Hematopoietic multipotent progenitor cell treated with erythropoietin and hydrocortisone succinate and interleukin-3 and kit ligand, for 15 days (in vitro differentiated cells): ENCODE measurements at regions not wholly inside any gene's neighbourhood (a gene's known extent, or its start where the extent isn't known, plus 50 kb on each side); places are given as distances from the start of the nearest gene placed in this dataset.
"Not testable (repeated sequence)": the region's sequence is repeated elsewhere in the genome, so short reads cannot be mapped to it uniquely, and the experiment has no call there.

Experiments used
- DNase-seq: peaks from one replicate; pipeline ENCODE4 v3.0.0-alpha.2; 2015; ENCODE audit warnings: low spot score

DNA sequence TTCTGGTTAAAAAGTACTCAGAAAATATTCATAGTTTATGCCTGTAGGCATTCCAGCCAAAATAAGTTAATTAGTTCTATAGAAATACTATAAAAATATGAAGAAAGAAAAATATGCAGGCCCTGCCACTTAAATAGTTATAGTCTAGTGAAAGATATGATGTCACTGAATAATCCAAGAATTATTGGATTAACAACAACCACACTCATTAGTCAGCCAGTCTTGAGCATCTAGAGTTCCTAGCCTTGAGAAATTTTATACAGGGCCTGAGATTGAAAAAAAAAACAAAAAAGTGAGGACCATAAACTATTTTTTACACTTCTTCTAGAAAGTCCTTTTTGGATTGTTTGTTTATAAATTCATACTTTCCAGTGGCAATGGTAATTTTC is 823.0 kb downstream of the FAT4 start:
- DNase-seq = no peak

GRCh38 chr4:126144543-126145237 is 829.9 kb downstream of the FAT4 start:
- DNase-seq = no peak

- DNase-seq = no peak
Observed at GRCh38 chr4:126168484-126168883, 853.7 kb downstream of the FAT4 start.

GRCh38 chr4:126172126-126172525 is 857.4 kb downstream of the FAT4 start:
- DNase-seq = no peak

GRCh38 chr4:126174627-126175026 is 859.9 kb downstream of the FAT4 start:
- DNase-seq = no peak

GRCh38 chr4:126180642-126181041 is 865.9 kb downstream of the FAT4 start:
- DNase-seq = no peak

- DNase-seq = no peak
Observed at GRCh38 chr4:126182336-126182735, 867.6 kb downstream of the FAT4 start.

- DNase-seq = no peak
Observed at GRCh38 chr4:126182786-126183185, 868.0 kb downstream of the FAT4 start.

DNA sequence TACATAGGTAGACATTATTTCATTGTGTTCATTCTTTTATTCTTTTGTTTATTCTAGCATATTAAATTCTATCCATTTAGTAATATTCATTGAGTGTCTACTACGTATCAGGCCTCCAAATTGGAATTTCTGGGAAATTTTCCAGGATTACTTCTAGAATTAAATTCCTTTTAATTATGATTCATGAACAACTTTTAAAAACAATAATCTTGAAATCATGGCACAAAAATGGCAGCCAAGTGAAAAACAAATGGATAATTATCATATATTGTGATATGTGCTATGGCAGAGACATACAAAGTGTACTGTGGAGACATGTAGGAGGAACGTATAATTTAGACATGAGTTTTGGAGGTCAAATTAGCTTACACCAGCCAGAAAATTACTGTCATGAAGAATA is 868.5 kb downstream of the FAT4 start:
- DNase-seq = no peak

DNA sequence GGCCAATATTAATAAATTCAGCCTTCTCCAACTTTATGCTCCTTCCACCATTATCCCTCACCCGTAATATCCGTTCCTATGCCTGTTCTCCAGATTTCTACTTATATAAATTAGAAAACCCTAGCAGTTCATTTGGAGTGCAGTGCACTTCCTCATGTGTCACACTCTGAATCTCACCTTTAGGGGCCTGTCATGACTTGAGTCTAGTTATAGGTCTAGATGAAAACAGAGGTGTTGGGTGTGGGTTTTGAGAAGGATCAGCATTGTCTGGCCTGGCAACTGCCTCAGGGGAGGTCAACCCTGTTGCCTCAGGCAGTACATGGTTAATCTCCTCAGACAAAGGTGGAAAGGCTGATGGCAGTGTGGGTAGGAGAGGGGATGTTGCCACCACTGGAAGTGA is 876.8 kb downstream of the FAT4 start:
- DNase-seq = no peak

- DNase-seq = no peak
Observed at GRCh38 chr4:126192506-126192905, 877.8 kb downstream of the FAT4 start.

DNA sequence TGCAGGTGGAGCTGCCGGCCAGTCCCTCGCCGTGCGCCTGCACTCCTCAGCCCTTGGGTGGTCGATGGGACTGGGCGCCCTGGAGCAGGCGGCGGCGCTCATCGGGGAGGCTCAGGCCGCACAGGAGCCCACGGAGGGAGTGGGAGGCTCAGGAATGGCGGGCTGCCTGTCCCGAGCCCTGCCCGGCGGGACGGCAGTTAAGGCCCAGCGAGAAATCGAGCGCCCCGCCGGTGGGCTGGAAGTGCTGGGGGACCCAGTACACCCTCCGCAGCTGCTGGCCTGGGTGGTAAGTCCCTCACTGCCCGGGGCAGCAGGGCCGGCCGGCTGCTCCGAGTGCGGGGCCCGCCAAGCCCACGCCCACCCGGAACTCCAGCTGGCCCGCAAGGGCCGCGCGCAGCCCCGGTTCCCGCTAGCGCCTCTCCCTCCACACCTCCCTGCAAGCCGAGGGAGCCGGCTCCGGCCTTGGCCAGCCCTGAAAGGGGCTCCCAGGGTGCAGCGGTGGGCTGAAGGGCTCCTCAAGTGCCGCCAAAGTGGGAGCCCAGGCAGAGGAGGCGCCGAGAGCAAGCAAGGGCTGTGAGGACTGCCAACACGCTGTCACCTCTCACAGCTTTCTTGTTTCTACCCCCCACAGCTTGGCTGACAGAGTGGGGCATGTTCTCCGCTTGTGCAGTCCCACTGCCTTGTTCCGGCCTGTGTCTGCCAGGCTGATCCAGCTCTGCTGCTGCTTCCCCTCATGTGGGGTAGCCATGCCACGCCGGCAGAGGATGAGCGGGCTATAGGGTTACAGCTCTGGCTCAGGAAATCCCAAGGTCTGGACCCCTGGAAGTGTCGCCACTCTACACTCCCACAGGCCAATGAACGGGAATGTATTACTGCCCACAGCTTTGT is 886.7 kb downstream of the FAT4 start:
- DNase-seq = not testable (repeated sequence)

DNA sequence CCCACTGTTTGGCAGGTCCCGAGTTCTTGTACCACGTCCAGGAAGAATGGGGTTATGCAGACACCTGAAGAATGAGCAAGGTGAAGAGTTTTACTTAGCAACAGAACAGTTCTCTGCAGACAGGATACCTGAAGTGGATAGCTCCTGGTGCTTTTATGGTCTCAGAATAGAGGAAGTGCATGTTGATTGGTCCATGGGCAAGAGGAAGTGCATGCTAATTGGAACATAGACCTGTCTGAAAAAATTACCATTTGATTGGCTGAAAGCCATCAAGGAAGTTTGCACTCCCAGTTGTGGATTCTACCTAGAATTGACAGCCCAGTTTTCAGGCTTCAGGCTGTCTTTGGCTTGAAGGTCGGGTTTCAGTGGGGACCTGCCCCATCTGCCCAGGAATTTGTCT is 887.5 kb downstream of the FAT4 start:
- no peak for DNase-seq

DNA sequence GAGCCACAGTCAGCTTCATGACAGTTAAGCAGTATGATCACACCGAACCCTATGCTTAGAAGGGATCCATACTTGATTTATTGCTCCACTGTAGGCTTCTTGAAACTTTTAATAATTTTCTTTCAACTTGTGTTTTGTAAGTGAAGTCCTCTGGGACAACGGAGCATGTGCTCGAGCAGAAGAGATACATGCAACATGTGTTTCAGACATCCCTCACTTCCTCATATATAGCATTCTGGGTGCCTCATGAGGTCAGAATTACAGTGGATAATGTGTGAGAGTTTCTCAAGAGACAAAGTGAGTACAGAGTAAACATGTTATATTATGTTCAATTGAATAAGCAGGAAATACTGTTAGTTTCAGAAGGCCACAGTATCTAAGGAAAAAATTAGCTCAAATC is 893.2 kb downstream of the FAT4 start:
- DNase-seq = no peak

GRCh38 chr4:126209147-126209546 is 894.4 kb downstream of the FAT4 start:
- no peak for DNase-seq

DNA sequence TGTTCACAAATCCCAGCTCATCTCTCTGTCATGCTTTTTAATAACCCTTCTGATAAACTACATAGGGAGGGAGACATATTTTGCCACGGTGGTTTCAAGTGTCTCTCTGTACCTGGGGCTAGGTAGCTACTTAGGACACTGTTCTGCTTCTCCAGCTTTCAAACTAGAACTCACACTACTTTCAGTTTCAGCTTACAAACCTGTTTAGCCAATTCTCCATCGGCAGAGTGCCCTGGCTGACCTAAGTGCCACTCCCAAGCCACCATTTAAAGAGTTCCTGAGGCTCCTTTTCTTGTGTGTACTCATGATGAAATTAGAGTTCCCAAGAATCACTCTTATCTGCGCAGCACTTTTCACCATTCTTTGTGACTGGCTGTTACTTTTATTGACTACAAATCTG is 899.2 kb downstream of the FAT4 start:
- no peak for DNase-seq

GRCh38 chr4:126215759-126216158 is 901.0 kb downstream of the FAT4 start:
- DNase-seq = no peak

GRCh38 chr4:126216611-126217010 is 901.9 kb downstream of the FAT4 start:
- no peak for DNase-seq

DNA sequence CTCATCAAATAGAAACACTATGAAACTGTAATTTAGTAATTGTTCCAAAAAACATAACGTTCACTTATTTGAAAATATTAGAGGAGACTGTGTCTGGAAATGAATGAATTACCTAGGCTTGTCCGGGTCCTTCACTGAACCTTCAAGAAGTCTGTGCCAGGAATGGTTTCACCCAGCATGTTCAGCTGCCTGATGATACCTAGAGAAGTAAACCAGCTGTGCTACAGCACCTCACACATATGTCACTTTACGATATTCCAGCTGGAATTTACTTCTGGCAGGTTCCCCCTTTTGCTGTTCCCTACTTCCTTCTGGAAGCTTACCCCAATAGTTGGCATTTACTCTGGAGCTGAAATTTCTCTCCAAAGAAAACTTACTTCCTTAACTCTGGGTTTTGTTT is 906.5 kb downstream of the FAT4 start:
- DNase-seq = no peak

DNA sequence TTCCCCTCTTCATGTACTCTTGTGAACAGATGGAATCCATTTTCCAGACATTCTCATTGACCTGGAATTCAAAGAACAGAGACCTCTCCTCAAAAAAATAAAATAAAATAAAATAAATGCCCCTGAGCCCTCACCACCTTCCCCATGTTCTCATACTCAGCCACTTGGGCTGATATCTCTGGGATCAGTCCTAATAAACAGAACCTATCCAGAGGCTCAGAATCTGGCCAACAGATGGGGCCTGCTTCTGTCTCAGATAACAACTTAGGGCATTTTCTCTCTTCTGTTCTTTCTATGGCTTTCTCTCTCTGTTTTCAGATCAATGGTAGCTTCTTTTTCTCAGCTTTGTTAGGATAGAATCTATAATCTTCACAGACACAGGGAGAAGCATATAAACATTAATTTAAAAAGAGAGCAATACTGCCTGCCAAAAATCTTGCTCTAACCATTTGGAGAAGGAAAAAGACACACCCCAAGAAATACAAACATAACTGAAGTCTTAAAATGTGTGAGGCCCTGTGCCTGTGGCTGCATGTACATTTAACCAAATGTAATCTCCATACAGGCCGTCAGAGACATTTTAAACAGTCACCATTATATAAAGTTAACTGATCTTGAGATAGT is 907.1 kb downstream of the FAT4 start:
- DNase-seq = no peak

DNA sequence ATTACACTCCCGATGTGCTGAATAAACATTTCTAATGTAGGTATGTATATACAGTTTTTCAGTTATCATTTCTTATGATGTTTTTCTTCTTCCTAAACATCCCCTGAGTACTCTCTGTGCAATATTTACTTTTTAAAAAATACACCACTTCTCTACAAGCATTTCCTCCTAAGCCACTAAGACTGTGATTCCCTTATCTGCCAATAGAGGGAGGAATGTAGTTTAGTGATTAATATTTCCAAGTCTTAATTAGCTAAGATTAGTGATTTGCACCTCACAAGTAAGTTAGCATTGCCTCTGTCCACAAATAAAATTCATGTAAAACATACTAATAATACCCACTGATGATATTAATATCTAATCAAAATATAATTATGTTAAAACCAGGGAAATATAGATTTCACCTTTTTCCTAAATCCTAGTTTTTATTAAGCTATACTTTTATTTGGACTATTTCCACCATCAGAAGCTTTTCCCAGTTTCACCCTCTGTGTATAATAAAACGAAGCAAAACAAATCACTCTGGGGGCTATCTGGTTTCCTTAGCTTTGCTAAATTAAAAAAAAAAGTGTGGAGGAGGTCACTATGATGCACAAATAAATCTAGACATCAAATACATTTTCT is 909.1 kb downstream of the FAT4 start:
- no peak for DNase-seq

DNA sequence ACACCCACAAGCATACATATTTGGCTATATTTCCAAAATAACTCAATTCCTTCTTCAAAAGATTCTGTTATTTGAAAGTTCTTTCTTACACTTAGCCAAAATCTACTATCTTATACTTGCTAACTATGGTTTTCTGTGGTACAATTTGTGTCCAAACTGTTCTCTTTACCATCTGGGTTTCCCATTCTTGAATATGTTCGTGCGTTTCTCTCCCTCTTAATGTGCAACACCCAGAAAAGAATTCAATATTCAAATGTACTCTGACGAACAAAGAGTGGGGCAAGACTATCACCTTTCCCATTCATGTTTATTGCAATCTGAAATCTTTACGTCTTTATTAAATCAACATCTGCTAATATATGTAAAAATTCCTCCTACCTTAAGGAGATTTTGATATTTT is 912.7 kb downstream of the FAT4 start:
- no peak for DNase-seq

DNA sequence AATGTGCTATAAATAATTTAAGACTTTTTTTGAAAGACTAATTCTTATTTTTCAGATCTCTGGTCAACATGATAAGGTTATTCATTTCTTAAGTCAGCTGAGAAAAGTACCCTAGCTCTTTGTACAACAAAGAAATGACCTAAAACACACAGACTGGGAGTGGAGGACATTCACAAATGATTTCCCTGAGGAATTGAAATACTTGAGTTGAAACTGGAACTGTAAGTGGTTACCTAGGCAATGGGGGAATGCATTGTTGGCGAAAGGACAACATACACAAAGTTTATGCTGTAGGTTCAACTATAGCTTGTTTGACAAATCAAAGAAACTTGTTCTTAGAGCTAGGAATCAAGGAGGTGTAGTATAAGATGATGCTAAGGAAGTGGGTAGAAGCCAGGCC is 915.5 kb downstream of the FAT4 start:
- DNase-seq = no peak
